Lower lobe of right lung (tissue), 2 donors: ENCODE measurements at regions not wholly inside any gene's neighbourhood (a gene's known extent, or its start where the extent isn't known, plus 50 kb on each side); places are given as distances from the start of the nearest gene placed in this dataset.

ENCODE experiments used
- ATAC-seq, 2 donors: fragments of 200-7000 bp; cut with Tn5 transposase; one replicate each; pipeline ENCODE4 v1.9.1; 2020 to 2022; ENCODE audit warnings: mild to moderate bottlenecking in 2 of 2, moderate library complexity in 2 of 2
- DNase-seq: peaks from one replicate; pipeline ENCODE4 v3.0.0-alpha.2; 2020
- H3K27ac ChIP-seq: fragments of 200-600 bp; one replicate; pipeline ENCODE4 v1.8.0; 2022
- H3K27me3 ChIP-seq: fragments of 200-600 bp; one replicate; pipeline ENCODE4 v1.8.0; 2022; ENCODE audit warnings: low read depth
- H3K36me3 ChIP-seq: fragments of 200-600 bp; one replicate; pipeline ENCODE4 v1.8.0; 2022; ENCODE audit warnings: mild to moderate bottlenecking
- H3K4me1 ChIP-seq: fragments of 200-600 bp; one replicate; pipeline ENCODE4 v1.8.0; 2022
- H3K4me3 ChIP-seq: fragments of 200-600 bp; one replicate; pipeline ENCODE4 v1.8.0; 2022; ENCODE audit warnings: mild to moderate bottlenecking
- H3K9me3 ChIP-seq: fragments of 200-600 bp; one replicate; pipeline ENCODE4 v1.8.0; 2022
- CTCF ChIP-seq: fragments of 200-600 bp; IDR thresholded peaks from one replicate; pipeline ENCODE4 v1.8.0; 2022; ENCODE audit warnings: antibody characterized with exemption, mild to moderate bottlenecking
- intact Hi-C: fragments of 100-400 bp; cut with DNase I; formaldehyde crosslinking; loops from one replicate; pipeline ENCODE4 v1.11.0; 2022
- donor health status: DM: no; HTN: yes; CAD: no; lungs with severe emphysema.

DNA sequence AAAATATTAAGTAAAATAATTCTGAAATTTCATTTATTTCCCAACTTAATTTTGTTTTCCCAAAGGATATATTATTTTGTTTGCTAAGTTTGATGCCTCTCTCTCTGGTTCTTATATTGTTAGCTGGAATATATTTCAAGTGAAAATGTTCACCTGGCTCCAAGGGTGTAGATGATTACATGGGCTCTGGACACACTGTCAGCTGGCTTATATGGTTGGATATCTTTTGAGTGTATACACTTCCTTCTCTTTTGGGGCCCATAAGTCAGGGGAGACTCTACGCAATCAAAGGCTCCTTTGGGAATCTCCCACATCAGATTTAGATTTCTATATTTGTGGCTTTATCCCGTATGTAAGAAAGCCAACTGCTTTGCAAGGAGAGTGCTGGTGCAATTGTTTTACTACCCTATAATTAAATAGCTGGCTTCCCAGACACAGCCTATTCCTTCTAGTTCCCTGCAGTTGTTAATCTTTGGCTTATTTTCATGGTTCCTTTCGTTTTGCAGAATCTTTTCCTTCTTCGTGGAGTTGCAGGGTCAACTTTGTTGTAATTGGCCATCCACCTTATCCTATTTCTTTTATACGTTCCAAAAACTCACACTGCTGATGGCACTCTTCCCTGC lies 225.7 kb downstream of the DPH6 start:
- no peak overlapping the region for H3K4me3 ChIP-seq
- TF ChIP-seq CTCF: no peak
- intact Hi-C loops: no loop called here
- no peaks in the 10 kb centered on the region for H3K27me3 ChIP-seq
- no peaks in the 10 kb centered on the region for H3K36me3 ChIP-seq
- DNase-seq (no peak), ATAC-seq (no peak)
- no peaks in the 10 kb centered on the region for H3K9me3 ChIP-seq
- no peak overlapping the region for H3K27ac ChIP-seq
- no peaks in the 10 kb centered on the region for H3K4me1 ChIP-seq

GRCh38 chr15:35319354-35319753 lies 226.6 kb downstream of the DPH6 start:
- H3K27me3 ChIP-seq: no peaks in the 10 kb centered on the region
- TF ChIP-seq CTCF: no peak
- no peaks in the 10 kb centered on the region for H3K36me3 ChIP-seq
- no peak for DNase-seq
- ATAC-seq: no peak
- no peaks in the 10 kb centered on the region for H3K4me1 ChIP-seq
- H3K4me3 ChIP-seq: no peak overlapping the region
- H3K9me3 ChIP-seq: no peaks in the 10 kb centered on the region
- intact Hi-C loops: no loop called here
- no peak overlapping the region for H3K27ac ChIP-seq

- Histone ChIP-seq H3K4me1 (no peaks in the 10 kb centered on the region), H3K4me3 (no peak overlapping the region), H3K27me3 (no peaks in the 10 kb centered on the region), H3K9me3 (no peaks in the 10 kb centered on the region), H3K27ac (no peak overlapping the region), H3K36me3 (no peaks in the 10 kb centered on the region)
- TF ChIP-seq CTCF: no peak
- intact Hi-C loops: no loop called here
- no peak for DNase-seq
- ATAC-seq: no peak
These were observed 228.7 kb downstream of the DPH6 start for GRCh38 chr15:35317217-35317616.

- H3K9me3 ChIP-seq: no peaks in the 10 kb centered on the region
- no peak overlapping the region for H3K27ac ChIP-seq
- no peak overlapping the region for H3K4me3 ChIP-seq
- peaks cover 19% of the 10 kb centered on the region for H3K4me1 ChIP-seq
- no peaks in the 10 kb centered on the region for H3K27me3 ChIP-seq
- ATAC-seq (no peak), DNase-seq (no peak)
- TF ChIP-seq CTCF: no peak
- H3K36me3 ChIP-seq: no peaks in the 10 kb centered on the region
- intact Hi-C loops: no loop called here
These were observed 227.2 kb upstream of the NANOGP8 start for GRCh38 chr15:35312344-35312743.

- Histone ChIP-seq H3K9me3 (no peaks in the 10 kb centered on the region), H3K4me1 (peaks cover 19% of the 10 kb centered on the region), H3K4me3 (no peak overlapping the region), H3K27me3 (no peaks in the 10 kb centered on the region), H3K27ac (no peak overlapping the region), H3K36me3 (no peaks in the 10 kb centered on the region)
- intact Hi-C loops: no loop called here
- no peak for ATAC-seq
- no peak for DNase-seq
- TF ChIP-seq CTCF: no peak
These were observed 226.5 kb upstream of the NANOGP8 start for GRCh38 chr15:35311615-35312014.

DNA sequence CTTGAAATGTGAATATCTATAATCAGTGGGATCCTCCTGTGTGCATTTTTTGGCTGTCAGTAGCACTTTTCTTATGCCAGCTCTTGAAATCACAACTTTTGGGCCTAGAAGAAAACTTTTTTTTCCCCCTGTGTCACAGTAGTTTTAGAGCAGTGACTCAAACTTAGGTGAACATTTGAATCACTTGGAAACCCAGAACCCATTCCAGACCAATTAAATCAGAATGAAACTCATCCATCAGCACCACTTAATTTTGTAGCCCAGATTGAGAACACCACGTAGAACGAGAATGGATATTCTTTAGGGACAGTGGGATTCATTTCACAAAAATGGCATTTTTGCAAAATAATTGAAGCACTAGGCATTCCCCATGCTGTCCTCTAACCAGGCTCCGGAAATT lies 224.8 kb upstream of the NANOGP8 start:
- Histone ChIP-seq H3K4me3 (no peak overlapping the region), H3K9me3 (no peaks in the 10 kb centered on the region), H3K36me3 (no peaks in the 10 kb centered on the region), H3K27ac (peak overlapping the region; percentile 38), H3K4me1 (peaks cover 19% of the 10 kb centered on the region), H3K27me3 (no peaks in the 10 kb centered on the region)
- no peak for TF ChIP-seq CTCF
- ATAC-seq: no peak
- no peak for DNase-seq
- intact Hi-C loops: no loop called here
